ENCODE measurements at regions not wholly inside any gene's neighbourhood (a gene's known extent, or its start where the extent isn't known, plus 50 kb on each side); places are given as distances from the start of the nearest gene placed in this dataset.

GRCh38 chr5:89981021-89981420, 428.5 kb downstream of the CETN3 start:
- Histone ChIP-seq H3K36me3 (ENCODE audit: control insufficient read depth in 4 of 4, insufficient read depth in 4 of 4, low read length in 4 of 4) (no peaks in the 10 kb centered on the region), H3K4me3 (no peak overlapping the region), H3K9ac (ENCODE audit: insufficient read depth in 1 of 2, low read length in 2 of 2) (no peak overlapping the region), H3K27ac (ENCODE audit: low read depth in 1 of 2, low read length in 1 of 2) (no peak overlapping the region), H3K4me1 (ENCODE audit: control insufficient read depth in 5 of 5, insufficient read depth in 5 of 5, low read length in 5 of 5) (no peaks in the 10 kb centered on the region), H3K27me3 (ENCODE audit: control insufficient read depth in 3 of 3, insufficient read depth in 3 of 3, low read length in 2 of 3) (no peaks in the 10 kb centered on the region), H3K9me3 (ENCODE audit: control insufficient read depth in 4 of 4, insufficient read depth in 3 of 4, low read length in 3 of 4) (no peaks in the 10 kb centered on the region)
- DNase-seq (no peak), ATAC-seq (ENCODE audit: insufficient read depth, low FRiP score) (no peak)
- 67 to 83% methylated on average over 2 of the region's 2 CpGs for WGBS, 2 donors
- no peak for TF ChIP-seq CTCF (IDR thresholded peaks at IDR 0.05; ENCODE audit: control extremely low read depth, extremely low read depth)

- 88 to 91% methylated on average over 2 of the region's 2 CpGs for WGBS, 2 donors
- ATAC-seq (ENCODE audit: insufficient read depth, low FRiP score) (no peak), DNase-seq (no peak)
- Histone ChIP-seq H3K27ac (ENCODE audit: low read depth in 1 of 2, low read length in 1 of 2) (no peak overlapping the region), H3K27me3 (ENCODE audit: control insufficient read depth in 3 of 3, insufficient read depth in 3 of 3, low read length in 2 of 3) (no peaks in the 10 kb centered on the region), H3K9ac (ENCODE audit: insufficient read depth in 1 of 2, low read length in 2 of 2) (no peak overlapping the region), H3K9me3 (ENCODE audit: control insufficient read depth in 4 of 4, insufficient read depth in 3 of 4, low read length in 3 of 4) (no peaks in the 10 kb centered on the region), H3K36me3 (ENCODE audit: control insufficient read depth in 4 of 4, insufficient read depth in 4 of 4, low read length in 4 of 4) (no peaks in the 10 kb centered on the region), H3K4me3 (no peak overlapping the region), H3K4me1 (ENCODE audit: control insufficient read depth in 5 of 5, insufficient read depth in 5 of 5, low read length in 5 of 5) (peaks cover 0 to 4% (median 0%) of the 10 kb centered on the region in 5 donors)
- no peak for TF ChIP-seq CTCF (IDR thresholded peaks at IDR 0.05; ENCODE audit: control extremely low read depth, extremely low read depth)
Measured at GRCh38 chr5:89973516-89973915, 436.0 kb downstream of the CETN3 start.

DNA sequence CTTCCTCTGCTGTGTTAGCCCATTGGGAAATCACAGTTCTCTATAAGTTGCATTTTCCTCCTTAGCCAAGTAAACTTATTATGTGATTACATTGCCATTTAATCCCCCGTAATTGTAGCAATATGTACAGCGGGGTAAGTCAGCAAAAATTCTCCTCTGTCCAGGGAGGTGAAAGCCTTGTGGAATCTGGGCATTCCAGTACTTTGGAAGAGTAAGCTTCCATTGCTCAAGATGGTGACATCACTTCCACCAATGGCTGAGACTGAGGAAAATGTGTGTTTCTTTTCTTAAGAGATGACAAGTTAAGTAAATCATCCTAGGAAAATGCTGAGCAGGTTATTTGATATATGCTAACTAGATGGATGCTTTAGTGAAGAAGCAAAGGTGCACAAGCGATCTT, 436.7 kb downstream of the CETN3 start:
- TF ChIP-seq CTCF (IDR thresholded peaks at IDR 0.05; ENCODE audit: control extremely low read depth, extremely low read depth), result no peak
- Histone ChIP-seq H3K4me3 (no peak overlapping the region), H3K27me3 (ENCODE audit: control insufficient read depth in 3 of 3, insufficient read depth in 3 of 3, low read length in 2 of 3) (no peaks in the 10 kb centered on the region), H3K4me1 (ENCODE audit: control insufficient read depth in 5 of 5, insufficient read depth in 5 of 5, low read length in 5 of 5) (peaks cover 0 to 4% (median 0%) of the 10 kb centered on the region in 5 donors), H3K36me3 (ENCODE audit: control insufficient read depth in 4 of 4, insufficient read depth in 4 of 4, low read length in 4 of 4) (no peaks in the 10 kb centered on the region), H3K9me3 (ENCODE audit: control insufficient read depth in 4 of 4, insufficient read depth in 3 of 4, low read length in 3 of 4) (no peaks in the 10 kb centered on the region), H3K27ac (ENCODE audit: low read depth in 1 of 2, low read length in 1 of 2) (no peak overlapping the region), H3K9ac (ENCODE audit: insufficient read depth in 1 of 2, low read length in 2 of 2) (no peak overlapping the region)
- DNase-seq (no peak), ATAC-seq (ENCODE audit: insufficient read depth, low FRiP score) (no peak)
- 88 to 90% methylated on average over 3 of the region's 3 CpGs for WGBS, 2 donors

- ATAC-seq (ENCODE audit: insufficient read depth, low FRiP score), result no peak
- WGBS, 2 donors, result 48 to 71% methylated on average over 4 of the region's 4 CpGs
Measured at GRCh38 chr5:89968958-89969381, 440.6 kb downstream of the CETN3 start.

More at GRCh38 chr5:89968958-89969381, 440.6 kb downstream of the CETN3 start:
- DNase-seq, result peak in 2 of 3 donors; percentile 24 to 60
- Histone ChIP-seq H3K36me3 (ENCODE audit: control insufficient read depth in 4 of 4, insufficient read depth in 4 of 4, low read length in 4 of 4) (no peaks in the 10 kb centered on the region), H3K9ac (ENCODE audit: insufficient read depth in 1 of 2, low read length in 2 of 2) (no peak overlapping the region), H3K4me3 (no peak overlapping the region), H3K9me3 (ENCODE audit: control insufficient read depth in 4 of 4, insufficient read depth in 3 of 4, low read length in 3 of 4) (no peaks in the 10 kb centered on the region), H3K27ac (ENCODE audit: low read depth in 1 of 2, low read length in 1 of 2) (no peak overlapping the region), H3K4me1 (ENCODE audit: control insufficient read depth in 5 of 5, insufficient read depth in 5 of 5, low read length in 5 of 5) (peaks cover 0 to 4% (median 0%) of the 10 kb centered on the region in 5 donors), H3K27me3 (ENCODE audit: control insufficient read depth in 3 of 3, insufficient read depth in 3 of 3, low read length in 2 of 3) (no peaks in the 10 kb centered on the region)
- no peak for TF ChIP-seq CTCF (IDR thresholded peaks at IDR 0.05; ENCODE audit: control extremely low read depth, extremely low read depth)

Measured in lung (tissue), 11 donors.